Activated CD8-positive, alpha-beta T cell treated with anti-CD3 and anti-CD28 coated beads for 36 hours (primary cell): ENCODE measurements at regions not wholly inside any gene's neighbourhood (a gene's known extent, or its start where the extent isn't known, plus 50 kb on each side); places are given as distances from the start of the nearest gene placed in this dataset.

Experiments
- ATAC-seq: fragments of 200-7000 bp; cut with Tn5 transposase; one replicate; pipeline ENCODE4 v1.10.0; 2021; ENCODE audit warnings: mild to moderate bottlenecking, moderate library complexity
- CTCF ChIA-PET: fragments of 350-600 bp; sonication (Branson Sonifier 250); formaldehyde crosslinking; loops from one replicate; lab custom pipeline; 2021; ENCODE audit warnings: antibody characterized with exemption; lab: Charles Lee
- POLR2A ChIA-PET: fragments of 350-600 bp; sonication (Branson Sonifier 250); formaldehyde crosslinking; loops from one replicate; lab custom pipeline; 2021; ENCODE audit warnings: antibody characterized with exemption; lab: Charles Lee
- DNase-seq: peaks from one replicate; pipeline ENCODE4 v3.0.0-alpha.2; 2020
- H3K27ac Mint-ChIP-seq: one replicate; pipeline ENCODE4 v1.8.0; 2021; ENCODE audit warnings: mild to moderate bottlenecking, mixed read lengths
- H3K27me3 Mint-ChIP-seq: one replicate; pipeline ENCODE4 v1.8.0; 2021; ENCODE audit warnings: mixed read lengths
- H3K36me3 Mint-ChIP-seq: one replicate; pipeline ENCODE4 v1.8.0; 2021; ENCODE audit warnings: low read depth, mixed read lengths
- H3K4me1 Mint-ChIP-seq: one replicate; pipeline ENCODE4 v1.8.0; 2021; ENCODE audit warnings: low read depth, mixed read lengths
- H3K4me3 Mint-ChIP-seq: one replicate; pipeline ENCODE4 v1.8.0; 2021; ENCODE audit warnings: mild to moderate bottlenecking, moderate library complexity, mixed read lengths
- H3K9me3 Mint-ChIP-seq: one replicate; pipeline ENCODE4 v1.8.0; 2021; ENCODE audit warnings: mixed read lengths
- intact Hi-C: fragments of 100-400 bp; cut with micrococcal nuclease; formaldehyde crosslinking; loops from one replicate; pipeline ENCODE4 v1.10.0; 2022
- TF ChIP-seq, protein P1 (sequence below): fragments of 200-600 bp; IDR thresholded peaks from one replicate; pipeline ENCODE4 v1.8.0; 2022; ENCODE audit warnings: antibody characterized with exemption, mild to moderate bottlenecking

DNA sequence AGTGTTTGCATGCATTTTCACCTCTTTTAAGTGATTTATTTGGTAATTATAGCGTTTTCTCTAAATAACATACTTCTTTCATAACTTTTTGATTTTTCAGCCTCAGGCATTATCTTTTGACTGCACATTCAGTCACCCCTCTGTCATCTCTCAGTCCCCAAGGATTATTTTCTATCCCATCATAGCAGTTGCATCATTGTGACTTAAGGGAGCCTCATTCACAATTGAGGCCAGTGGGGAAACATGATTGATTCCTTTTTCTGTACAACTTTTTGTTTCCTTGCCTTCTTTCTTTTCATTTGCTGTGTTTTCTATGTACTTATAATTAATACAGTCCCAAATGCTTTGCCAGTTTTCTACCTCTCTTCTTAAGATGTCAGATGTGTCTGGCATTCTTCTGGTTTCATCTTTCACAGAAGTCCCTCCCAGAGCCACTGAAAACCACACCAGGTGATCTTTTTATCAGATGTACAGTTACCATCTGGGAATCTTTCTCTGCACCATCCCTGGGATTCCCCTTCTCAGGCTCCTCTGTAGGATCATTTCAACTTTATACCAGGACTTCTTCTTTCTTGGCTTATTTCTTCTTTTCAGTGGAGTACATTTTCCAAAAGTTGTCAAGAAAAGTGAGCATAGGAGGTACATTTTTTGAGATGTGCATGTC lies 151.4 kb downstream of the RAP2B start:
- Mint-ChIP-seq H3K27me3 (peaks cover 1% of the 10 kb centered on the region), H3K36me3 (no peaks in the 10 kb centered on the region), H3K27ac (no peak overlapping the region), H3K4me3 (no peak overlapping the region), H3K9me3 (peaks cover 6% of the 10 kb centered on the region), H3K4me1 (peaks cover 8% of the 10 kb centered on the region)
- ChIA-PET CTCF (no interaction called here), POLR2A (no interaction called here)
- ATAC-seq: no peak
- intact Hi-C loops: no loop called here
- TF ChIP-seq, protein P1, sequence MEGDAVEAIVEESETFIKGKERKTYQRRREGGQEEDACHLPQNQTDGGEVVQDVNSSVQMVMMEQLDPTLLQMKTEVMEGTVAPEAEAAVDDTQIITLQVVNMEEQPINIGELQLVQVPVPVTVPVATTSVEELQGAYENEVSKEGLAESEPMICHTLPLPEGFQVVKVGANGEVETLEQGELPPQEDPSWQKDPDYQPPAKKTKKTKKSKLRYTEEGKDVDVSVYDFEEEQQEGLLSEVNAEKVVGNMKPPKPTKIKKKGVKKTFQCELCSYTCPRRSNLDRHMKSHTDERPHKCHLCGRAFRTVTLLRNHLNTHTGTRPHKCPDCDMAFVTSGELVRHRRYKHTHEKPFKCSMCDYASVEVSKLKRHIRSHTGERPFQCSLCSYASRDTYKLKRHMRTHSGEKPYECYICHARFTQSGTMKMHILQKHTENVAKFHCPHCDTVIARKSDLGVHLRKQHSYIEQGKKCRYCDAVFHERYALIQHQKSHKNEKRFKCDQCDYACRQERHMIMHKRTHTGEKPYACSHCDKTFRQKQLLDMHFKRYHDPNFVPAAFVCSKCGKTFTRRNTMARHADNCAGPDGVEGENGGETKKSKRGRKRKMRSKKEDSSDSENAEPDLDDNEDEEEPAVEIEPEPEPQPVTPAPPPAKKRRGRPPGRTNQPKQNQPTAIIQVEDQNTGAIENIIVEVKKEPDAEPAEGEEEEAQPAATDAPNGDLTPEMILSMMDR: no peak
- no peak for DNase-seq

DNA sequence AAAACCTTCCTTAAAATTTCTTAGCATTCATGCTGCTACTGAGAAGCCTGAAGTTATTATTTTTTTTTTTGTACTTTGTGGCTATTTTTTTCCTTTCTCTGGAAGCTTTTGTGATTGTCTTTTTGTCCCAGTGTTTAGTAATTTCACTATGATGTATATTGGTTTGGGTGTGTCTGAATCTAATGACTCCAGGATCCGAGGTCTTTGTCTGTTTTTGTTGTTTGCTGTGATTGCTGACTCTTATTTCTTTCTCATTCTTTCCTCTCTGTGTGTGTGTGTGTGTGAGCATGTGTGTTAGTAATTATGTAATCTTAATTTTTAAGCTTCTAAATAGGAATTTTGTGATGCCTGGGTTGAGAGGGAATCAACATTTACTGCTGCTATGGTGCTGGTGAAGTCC lies 152.0 kb downstream of the RAP2B start:
- intact Hi-C loops: no loop called here
- Mint-ChIP-seq H3K36me3 (no peaks in the 10 kb centered on the region), H3K27ac (no peak overlapping the region), H3K4me1 (peaks cover 9% of the 10 kb centered on the region), H3K9me3 (peaks cover 6% of the 10 kb centered on the region), H3K4me3 (no peak overlapping the region), H3K27me3 (peaks cover 1% of the 10 kb centered on the region)
- ChIA-PET POLR2A (no interaction called here), CTCF (interaction anchor here (0.6 to 0.7 kb wide), 2 partner anchors 92 to 185 kb away, joined by 3 read pairs; no protein-coding TSS in a partner anchor)
- no peak for ATAC-seq
- TF ChIP-seq, protein P1: no peak
- DNase-seq: no peak

DNA sequence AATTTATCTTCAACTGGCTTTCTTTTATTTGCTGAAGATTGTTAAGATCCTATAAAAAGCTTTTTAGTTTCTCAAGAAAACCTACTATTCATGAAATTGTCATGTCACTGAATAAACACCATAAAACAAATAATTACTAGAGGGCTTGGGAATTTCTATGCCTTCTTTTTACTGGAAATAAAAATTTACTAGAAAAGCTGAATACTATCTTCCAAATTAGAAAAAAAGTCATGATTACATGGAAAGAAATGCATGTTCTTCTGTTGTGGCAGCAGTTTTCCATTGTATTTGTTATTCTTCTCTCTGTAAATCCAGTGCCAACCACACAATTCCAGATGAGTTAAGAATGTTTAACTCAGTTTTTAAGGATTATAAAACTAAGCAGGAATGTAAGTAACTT lies 153.8 kb downstream of the RAP2B start:
- ChIA-PET POLR2A (interaction anchor here (0.7 kb wide), 1 partner anchor 137 kb away, joined by 3 read pairs; no protein-coding TSS in a partner anchor), CTCF (no interaction called here)
- DNase-seq (no peak), ATAC-seq (no peak)
- Mint-ChIP-seq H3K9me3 (peaks cover 6% of the 10 kb centered on the region), H3K36me3 (no peaks in the 10 kb centered on the region), H3K4me3 (no peak overlapping the region), H3K4me1 (peaks cover 24% of the 10 kb centered on the region), H3K27me3 (peaks cover 1% of the 10 kb centered on the region), H3K27ac (no peak overlapping the region)
- intact Hi-C loops: no loop called here
- TF ChIP-seq, protein P1: no peak

DNA sequence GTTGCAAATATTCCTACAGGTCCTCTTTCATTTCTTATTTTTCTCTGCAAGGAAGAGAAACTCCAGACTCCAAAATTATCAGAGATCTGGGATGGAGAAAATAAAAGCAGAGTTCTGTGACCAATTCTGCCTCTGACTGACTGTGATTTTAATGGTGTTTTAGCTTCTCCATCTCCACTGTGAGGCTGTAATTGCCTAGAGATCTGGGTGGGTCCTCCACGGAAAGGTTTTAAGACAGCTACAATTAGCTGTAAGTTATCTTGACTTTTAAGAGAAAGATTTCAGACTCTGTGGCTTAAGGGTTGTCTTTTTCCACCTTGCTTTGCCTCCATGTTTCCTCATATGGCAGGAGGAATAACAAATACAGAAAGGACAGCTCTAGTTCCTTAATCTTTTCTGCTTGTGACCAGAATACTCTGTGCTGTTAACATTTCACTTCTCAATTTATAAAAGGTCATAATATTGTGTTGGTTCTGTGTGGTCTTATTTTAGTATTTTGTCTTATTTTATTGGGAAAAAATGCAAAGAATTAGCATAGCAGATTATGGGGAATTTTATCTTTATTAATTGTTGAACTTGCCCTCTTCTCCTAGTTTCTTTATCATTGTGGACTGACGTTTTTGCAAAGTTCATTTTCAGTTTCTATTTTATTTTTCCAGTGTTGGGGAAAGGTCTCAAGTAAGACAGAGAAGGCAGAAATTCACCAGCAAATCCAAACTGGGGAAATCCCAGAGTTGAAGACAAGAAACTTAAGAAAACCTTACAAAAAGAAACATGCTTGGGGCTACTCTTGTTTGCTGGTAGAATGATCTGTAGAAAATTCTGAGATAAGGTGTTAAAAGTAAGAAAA lies 157.9 kb downstream of the RAP2B start:
- DNase-seq (no peak), ATAC-seq (peak; percentile 34)
- ChIA-PET POLR2A (interaction anchor here (0.8 kb wide), 1 partner anchor 77 kb away, joined by 3 read pairs; no protein-coding TSS in a partner anchor), CTCF (no interaction called here)
- H3K27me3 Mint-ChIP-seq: peaks cover 1% of the 10 kb centered on the region
- intact Hi-C loops: no loop called here
- peak overlapping the region; percentile 7 for H3K27ac Mint-ChIP-seq
- peaks cover 17% of the 10 kb centered on the region for H3K4me1 Mint-ChIP-seq
- H3K36me3 Mint-ChIP-seq: no peaks in the 10 kb centered on the region
- H3K4me3 Mint-ChIP-seq: peak overlapping the region; percentile 49
- TF ChIP-seq, protein P1: no peak
- H3K9me3 Mint-ChIP-seq: peaks cover 3% of the 10 kb centered on the region
